WI38 (cell line): ENCODE measurements at regions not wholly inside any gene's neighbourhood (a gene's known extent, or its start where the extent isn't known, plus 50 kb on each side); places are given as distances from the start of the nearest gene placed in this dataset.

Experiments
- H3K4me3 ChIP-seq: 2 replicates; pipeline ENCODE4 v1.5.1; 2011; ENCODE audit warnings: low read depth, mild to moderate bottlenecking, control low read depth, low read length
- TF ChIP-seq, protein P1 (sequence below): IDR thresholded peaks from 2 replicates; pipeline ENCODE4 v1.5.1; 2012; ENCODE audit warnings: low read depth, mild to moderate bottlenecking, control low read depth, low read length

DNA sequence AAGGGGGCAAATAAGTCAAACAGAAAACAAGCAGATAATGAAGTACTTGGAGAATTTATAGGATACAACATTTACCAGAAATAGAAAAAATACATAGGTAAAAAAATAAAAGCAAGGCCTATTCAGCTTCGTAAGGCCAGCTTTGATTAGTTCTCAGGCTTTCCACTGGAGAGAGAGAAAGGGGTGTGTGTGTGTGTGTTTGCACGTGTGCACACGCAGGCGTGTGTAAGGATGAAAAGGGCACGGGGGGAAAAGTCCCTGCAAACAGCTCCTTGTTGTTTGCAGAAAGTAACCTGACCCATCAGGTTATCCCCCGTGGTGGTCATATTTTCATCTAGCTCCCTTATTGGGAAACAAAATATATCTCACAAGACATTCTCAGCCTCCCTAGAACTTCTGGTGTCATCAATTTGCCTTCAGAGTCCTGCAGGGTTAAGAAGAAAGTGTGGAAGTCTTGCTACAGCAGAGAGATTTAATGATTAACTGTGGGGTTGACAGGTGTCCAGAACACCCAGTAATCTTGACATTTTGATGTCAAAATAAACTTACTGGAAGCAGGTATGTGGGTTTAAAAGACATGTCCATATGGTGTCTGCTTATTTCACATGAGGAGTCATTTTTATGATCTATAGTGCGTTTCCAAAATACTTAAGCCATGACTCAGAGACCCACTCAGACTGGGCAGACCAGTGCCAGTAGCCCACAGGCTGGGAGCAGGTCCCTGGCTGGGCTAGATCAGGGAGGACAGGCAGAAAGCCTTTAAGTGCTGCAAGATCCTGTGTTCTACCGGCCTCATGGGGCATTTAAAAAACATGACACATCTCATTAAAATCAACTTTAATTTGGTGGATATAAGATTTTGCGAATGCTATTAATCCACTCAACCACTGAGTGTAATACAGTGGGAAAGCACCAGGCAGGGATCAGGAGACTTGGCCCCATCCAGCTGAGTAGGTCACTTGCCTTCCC lies 487.6 kb upstream of the CAMK1G start:
- TF ChIP-seq, protein P1, sequence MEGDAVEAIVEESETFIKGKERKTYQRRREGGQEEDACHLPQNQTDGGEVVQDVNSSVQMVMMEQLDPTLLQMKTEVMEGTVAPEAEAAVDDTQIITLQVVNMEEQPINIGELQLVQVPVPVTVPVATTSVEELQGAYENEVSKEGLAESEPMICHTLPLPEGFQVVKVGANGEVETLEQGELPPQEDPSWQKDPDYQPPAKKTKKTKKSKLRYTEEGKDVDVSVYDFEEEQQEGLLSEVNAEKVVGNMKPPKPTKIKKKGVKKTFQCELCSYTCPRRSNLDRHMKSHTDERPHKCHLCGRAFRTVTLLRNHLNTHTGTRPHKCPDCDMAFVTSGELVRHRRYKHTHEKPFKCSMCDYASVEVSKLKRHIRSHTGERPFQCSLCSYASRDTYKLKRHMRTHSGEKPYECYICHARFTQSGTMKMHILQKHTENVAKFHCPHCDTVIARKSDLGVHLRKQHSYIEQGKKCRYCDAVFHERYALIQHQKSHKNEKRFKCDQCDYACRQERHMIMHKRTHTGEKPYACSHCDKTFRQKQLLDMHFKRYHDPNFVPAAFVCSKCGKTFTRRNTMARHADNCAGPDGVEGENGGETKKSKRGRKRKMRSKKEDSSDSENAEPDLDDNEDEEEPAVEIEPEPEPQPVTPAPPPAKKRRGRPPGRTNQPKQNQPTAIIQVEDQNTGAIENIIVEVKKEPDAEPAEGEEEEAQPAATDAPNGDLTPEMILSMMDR, result no peak
- no peak overlapping the region for H3K4me3 ChIP-seq

GRCh38 chr1:209100460-209100859 lies 483.1 kb upstream of the CAMK1G start:
- no peak overlapping the region for H3K4me3 ChIP-seq
- TF ChIP-seq, protein P1, result no peak

- TF ChIP-seq, protein P1, result no peak
- no peak overlapping the region for H3K4me3 ChIP-seq
Measured at GRCh38 chr1:209101106-209101505, 482.4 kb upstream of the CAMK1G start.

DNA sequence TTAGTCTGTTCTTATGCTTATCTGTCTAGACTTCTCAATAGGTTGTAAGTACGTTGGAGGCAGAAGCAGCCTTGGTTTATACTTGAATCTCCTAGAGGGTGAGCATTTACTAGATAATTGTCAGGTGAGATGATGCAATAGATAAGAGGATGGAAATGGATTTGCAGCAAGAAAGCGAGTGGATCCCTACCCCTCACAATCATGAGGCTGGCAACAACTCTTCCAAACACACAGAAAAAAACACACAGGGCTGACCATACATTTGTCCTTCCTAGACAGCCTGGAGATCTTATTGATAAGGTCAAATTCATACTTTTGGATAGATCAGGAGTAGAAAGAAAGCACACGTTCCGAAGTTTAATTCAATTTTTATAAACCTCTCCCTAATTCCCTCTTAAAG lies 481.4 kb upstream of the CAMK1G start:
- H3K4me3 ChIP-seq, result no peak overlapping the region
- TF ChIP-seq, protein P1, result no peak

DNA sequence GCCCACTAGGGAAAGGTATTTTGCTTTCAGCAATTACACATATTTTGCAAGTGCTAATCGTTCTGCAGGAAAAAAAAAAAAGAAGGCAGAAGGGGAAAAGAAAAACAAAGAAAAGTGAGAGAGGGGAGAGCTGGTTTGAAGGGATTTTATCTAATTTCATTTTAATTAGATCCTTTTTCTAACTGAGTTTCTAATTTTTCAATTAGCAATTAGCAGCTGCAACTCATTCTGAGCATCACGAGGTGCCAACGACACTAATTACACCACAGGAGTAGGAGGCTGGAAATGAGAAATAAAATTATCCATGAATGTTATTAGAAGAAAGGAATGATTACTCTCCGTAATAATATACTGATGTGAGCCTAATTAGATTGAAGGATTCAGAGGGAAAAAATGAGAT lies 481.0 kb upstream of the CAMK1G start:
- H3K4me3 ChIP-seq, result no peak overlapping the region
- TF ChIP-seq, protein P1, result no peak

DNA sequence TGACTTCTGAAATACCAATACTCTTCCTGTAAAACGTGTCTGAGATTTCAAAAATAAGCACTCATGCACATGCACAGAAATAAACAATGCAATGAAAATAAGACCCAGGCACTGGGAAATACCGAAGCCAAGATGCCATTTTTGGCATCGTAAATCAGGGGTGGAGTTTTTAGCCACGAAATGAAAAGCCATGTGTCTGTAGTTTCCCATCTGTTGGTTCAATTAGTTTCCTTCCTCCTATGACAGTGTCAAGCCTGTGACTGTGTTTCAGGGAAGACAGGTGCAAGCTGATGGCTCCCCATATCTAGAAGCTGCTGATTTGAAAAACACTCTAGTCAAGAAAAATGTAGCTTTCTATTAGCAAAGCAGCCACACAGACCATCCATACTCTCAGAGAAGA lies 480.4 kb upstream of the CAMK1G start:
- TF ChIP-seq, protein P1, result no peak
- no peak overlapping the region for H3K4me3 ChIP-seq

GRCh38 chr1:209104646-209105045 lies 478.9 kb upstream of the CAMK1G start:
- no peak overlapping the region for H3K4me3 ChIP-seq
- TF ChIP-seq, protein P1, result no peak
